Activated CD4-positive, alpha-beta T cell treated with anti-CD3 and anti-CD28 coated beads for 1 hour (primary cell): ENCODE measurements at regions not wholly inside any gene's neighbourhood (a gene's known extent, or its start where the extent isn't known, plus 50 kb on each side); places are given as distances from the start of the nearest gene placed in this dataset.
A peak's percentile ranks its signal among the peaks of the same experiment; 100 is the strongest.

Experiments used
- DNase-seq: peaks from one replicate; pipeline ENCODE4 v3.0.0-alpha.2; 2020

GRCh38 chr4:100130964-100131363 lies 59.3 kb downstream of the DDIT4L start:
- DNase-seq: no peak

DNA sequence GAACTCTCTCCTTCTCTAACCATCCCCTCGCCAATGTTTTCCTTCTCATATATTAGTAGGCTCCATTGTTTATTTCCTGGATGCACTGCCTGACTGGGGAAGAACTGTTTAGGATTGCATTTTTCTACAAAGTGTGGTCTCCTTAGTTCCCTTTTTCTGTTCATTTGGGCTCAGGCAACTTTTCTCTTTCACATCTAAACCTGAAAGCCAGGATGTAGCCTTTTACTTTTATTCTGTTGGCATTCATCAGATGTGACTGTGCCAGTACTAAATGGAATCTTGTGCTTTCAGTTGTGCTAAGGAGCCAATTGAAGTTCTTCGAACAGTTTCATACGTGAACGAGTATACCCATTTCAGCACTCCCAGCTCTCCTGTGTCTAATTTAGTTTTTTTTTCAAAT lies 59.8 kb downstream of the DDIT4L start:
- no peak for DNase-seq

DNA sequence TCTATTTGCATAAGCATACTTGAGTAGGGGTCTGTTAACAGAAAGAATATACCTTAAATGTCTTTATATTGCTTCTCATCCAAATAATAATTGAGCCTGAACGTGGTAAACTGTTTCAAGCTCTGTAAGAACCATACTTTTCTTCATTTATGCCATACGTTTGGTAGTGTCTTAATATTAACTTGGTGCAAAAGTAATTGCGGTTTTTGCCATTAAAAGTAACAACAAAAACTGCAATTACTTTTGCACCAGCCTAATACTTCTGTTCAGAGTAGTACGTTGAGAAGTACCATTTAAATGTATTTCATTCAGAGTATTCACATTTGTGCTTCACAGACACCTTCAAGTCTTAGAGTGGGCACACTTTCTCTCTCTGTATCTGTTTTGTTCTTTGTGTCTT lies 60.5 kb downstream of the DDIT4L start:
- DNase-seq: no peak

GRCh38 chr4:100128338-100128737 lies 61.9 kb downstream of the DDIT4L start:
- DNase-seq: no peak

- DNase-seq: no peak
These were observed 65.6 kb downstream of the DDIT4L start for GRCh38 chr4:100124715-100125114.

GRCh38 chr4:100118181-100118580 lies 72.1 kb downstream of the DDIT4L start:
- DNase-seq: no peak

- no peak for DNase-seq
These were observed 72.5 kb downstream of the DDIT4L start for GRCh38 chr4:100117750-100118149.

- no peak for DNase-seq
These were observed 75.4 kb downstream of the DDIT4L start for GRCh38 chr4:100114909-100115308.

DNA sequence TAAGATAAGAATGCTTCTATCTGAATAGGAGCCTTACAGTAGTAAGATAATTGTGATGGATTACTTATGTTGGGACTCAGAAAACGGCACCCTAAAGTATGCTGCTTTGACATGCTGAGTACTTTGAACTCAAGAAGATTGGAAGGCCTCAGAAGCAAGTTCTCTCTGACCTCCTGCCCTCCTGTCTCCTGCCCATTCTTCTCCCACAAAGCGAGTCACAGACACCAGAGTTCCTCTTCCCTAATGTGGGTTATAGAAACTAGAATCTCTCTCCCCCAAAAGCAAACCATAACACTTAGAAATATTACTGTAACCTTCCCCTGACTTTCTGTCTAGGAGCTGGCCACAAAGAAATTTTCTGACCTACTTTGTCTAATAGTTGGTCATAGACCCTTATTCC lies 76.5 kb downstream of the DDIT4L start:
- no peak for DNase-seq

GRCh38 chr4:100113096-100113495 lies 77.2 kb downstream of the DDIT4L start:
- DNase-seq: no peak

GRCh38 chr4:100109921-100110320 lies 80.3 kb downstream of the DDIT4L start:
- DNase-seq: no peak

GRCh38 chr4:100108869-100109268 lies 81.4 kb downstream of the DDIT4L start:
- no peak for DNase-seq

DNA sequence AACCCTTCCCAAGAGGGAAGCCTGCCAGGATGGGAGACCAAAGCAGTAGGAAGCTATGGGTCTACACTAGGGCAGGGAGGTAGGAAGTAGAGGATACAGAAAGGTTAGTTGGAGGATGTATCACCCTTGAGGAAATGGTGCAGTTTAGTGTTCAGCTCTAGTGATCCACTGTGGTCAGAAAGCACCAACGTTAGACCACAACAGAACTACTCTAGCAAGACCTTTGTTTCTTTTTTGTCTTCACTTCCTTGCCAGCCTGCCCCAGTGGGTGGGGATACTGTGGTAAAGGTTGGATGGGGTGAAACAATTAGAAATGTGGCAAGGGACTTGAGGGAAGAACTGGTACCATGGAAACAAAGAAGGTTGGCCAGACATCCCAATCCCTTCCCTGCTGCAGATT lies 83.3 kb downstream of the DDIT4L start:
- no peak for DNase-seq

GRCh38 chr4:100103671-100104070 lies 86.6 kb downstream of the DDIT4L start:
- no peak for DNase-seq

DNA sequence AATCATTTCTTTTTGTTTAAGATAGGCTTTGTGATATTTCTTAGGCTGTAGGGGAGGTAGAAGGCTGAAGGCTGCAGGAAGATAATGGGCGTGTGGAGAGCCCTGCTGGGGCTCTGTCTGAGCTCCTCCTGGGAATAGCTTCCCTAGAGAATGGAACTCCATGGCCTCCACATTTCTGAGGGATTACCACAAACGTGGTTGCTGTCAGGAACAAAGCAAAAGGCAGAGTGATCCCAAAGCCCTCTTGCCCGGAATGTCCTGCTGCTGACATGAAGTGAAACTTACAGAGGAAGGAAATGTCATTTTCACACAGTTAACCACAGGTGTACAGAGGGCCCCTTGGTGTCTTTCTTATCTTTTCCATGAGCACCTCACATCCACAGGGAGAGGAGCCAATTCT lies 89.3 kb downstream of the DDIT4L start:
- DNase-seq: no peak

GRCh38 chr4:100099746-100100145 lies 90.5 kb downstream of the DDIT4L start:
- DNase-seq: no peak

DNA sequence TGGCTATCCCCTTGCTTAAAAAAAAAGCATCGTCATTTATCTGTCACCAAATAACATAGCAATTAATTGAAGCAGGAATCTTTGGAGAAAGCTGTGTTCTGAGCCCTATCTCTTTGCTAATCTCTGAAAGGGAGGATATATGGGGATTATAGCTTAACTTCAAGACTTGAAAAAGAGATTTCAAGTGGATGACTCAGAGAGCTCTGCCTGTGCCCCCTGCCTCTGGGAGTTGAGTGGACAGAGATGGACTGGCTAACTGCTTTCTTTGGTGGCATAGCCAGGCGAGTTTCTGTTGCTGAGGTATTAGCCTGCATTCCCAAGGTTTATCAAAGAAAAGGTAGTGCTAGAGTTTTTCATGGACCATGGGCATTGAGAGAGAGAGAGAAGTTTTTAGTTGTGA lies 91.6 kb downstream of the DDIT4L start:
- DNase-seq: no peak

DNA sequence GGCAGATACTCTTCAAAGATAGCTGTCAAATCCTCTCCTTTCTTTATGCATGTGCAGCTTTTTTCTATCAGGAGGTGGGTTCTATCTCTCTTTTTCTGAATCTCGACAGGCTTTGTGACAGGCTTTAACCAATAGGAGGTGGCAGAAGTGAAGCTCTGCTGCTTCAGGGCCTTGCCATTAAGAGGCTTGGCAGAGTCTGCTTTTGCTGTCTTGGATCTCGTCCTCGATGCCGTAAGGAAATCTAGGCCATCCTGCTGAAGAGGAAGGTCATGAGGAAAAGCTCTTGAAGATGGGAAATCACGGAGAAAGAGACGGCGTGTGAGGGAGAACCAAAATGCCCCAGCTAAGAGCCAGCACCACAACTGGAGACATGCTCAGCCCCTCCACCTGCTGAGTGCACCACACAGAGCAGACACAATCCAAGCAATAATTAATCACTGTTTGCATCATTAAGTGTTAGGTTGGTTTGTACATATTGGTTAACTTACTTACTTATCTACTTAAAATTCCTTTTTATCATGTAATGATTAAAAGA lies 92.2 kb downstream of the DDIT4L start:
- DNase-seq: no peak

- DNase-seq: peak; percentile 26
These were observed 94.3 kb downstream of the DDIT4L start for GRCh38 chr4:100095729-100096595.

DNA sequence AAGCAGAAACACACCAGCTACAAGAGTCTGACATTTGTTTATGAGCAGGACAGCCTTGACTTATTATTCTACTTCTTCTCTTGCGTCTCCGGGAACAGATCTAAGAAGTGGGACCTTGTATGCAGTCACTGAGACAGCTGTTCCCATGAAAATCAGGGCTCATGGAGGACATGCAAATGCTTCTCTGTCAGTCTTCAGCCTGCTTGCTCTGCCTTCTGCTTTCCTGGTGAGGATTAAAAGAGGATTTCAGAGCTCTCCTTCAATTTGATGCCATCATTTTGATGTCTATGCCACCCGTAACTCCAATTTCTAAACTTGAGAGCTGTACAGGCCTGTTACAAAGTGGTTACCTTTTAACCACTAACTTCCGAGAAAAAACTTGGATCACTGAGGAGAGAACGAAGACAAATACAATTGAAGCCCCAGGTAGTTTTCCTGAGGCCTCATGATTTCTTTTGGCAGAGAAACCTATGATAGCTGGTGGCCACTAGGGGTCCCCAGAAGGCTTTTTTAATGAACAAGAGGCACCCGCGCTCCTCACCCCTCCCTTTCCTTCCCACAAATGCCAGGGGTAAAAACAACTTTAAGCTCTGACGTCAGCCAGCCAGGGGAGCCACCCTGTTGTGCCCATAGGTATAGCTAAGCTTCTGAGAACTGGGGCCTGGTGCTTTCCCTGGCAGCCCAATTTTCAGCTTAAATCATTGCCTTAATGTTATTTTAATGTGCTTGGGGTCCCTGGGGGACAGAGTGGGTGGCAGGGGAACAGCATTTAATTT lies 97.0 kb downstream of the DDIT4L start:
- peak; percentile 73 for DNase-seq

- no peak for DNase-seq
These were observed 102.5 kb downstream of the DDIT4L start for GRCh38 chr4:100087743-100088142.

DNA sequence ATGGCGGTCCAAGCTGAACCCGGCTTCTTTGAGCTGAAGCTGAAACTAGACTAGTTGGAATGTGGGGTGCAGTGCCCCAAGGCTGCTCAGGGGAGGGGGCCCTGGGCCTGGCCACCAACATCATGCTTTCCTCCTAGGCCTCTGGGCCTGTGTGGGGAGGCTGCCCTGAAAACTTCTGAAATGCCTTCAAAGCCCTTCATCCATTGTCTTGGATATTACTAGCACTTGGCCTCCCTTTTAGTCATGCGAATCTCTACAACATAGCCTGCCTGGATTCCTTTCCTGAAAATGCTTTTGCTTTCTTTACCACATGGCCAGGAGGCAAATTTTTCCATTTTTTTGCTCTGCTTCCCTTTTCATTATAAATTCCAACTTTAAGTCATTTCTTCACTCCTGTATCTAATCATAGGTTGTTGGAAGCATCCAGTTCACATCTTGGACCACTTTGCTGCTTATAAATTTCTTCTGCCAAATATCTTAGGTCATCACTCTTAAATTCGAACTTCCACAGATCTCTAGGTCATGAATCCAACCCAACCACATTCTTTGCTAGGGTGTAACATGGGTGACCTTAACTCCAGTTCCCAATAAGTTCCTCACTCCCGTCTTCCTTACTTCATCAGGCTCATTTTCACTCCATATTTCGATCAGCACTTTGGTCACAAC lies 103.4 kb downstream of the DDIT4L start:
- no peak for DNase-seq

DNA sequence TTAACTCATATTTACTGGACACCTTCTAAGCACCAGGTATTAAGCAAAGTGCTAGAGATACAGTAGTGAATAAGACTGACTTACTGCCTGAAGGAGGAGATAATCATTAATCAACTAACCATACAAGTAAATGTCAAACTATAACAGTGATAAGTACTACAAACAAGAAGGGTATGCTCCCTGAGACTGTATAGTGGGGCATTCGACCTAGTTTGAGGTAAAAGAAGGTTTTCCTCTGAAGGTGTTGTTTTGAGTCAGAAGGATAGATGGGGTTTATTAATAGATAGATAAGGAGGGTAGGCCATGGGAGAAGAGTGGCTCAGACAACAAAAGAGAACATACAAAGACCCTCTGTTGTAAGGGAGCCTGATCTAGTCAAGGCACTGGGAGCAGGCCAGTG lies 105.4 kb downstream of the DDIT4L start:
- DNase-seq: no peak
